Pons (tissue), 1 donor: ENCODE measurements at regions not wholly inside any gene's neighbourhood (a gene's known extent, or its start where the extent isn't known, plus 50 kb on each side); places are given as distances from the start of the nearest gene placed in this dataset.
A peak's percentile ranks its signal among the peaks of the same experiment; 100 is the strongest.
"Not testable (repeated sequence)": the region's sequence is repeated elsewhere in the genome, so short reads cannot be mapped to it uniquely, and the experiment has no call there.

Experiments used
- DNase-seq: peaks from one replicate; pipeline ENCODE4 v3.0.0-alpha.2; 2016; ENCODE audit warnings: low spot score

DNA sequence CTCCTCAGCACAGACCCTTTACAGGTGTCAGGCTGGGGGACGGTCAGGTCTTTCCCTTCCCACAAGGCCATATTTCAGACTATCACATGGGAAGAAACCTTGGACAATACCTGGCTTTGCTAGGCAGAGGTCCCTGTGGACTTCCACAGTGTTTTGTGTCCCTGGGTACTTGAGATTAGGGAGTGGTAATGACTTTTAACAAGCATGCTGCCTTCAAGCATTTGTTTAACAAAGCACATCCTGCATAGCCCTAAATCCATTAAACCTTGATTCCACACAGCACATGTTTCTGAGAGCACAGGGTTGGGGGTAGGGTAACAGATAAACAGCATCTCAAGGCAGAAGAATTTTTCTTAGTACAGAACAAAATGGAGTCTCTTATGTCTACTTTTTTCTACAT is 451.2 kb downstream of the PLOD2 start:
- DNase-seq: not testable (repeated sequence)

DNA sequence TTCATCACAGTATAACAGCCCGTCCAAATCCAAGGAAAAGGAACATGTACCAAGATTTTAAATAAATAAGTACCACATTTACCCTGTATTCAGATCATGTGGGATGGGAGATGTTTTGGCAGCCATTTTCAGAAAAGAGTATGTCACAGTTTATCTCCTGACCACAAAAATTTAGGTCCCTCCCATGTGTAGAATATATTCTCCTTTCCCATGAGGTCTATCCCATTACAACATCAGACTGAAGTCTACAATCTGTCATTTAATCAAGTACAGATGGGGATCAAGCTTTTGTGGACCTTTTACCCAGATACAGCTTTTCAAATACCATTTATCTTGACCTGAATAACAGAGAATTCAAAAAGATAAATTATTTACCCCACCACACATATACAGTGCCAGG is 444.5 kb downstream of the PLOD2 start:
- no peak for DNase-seq

GRCh38 chr3:145719114-145719513 is 441.9 kb downstream of the PLOD2 start:
- DNase-seq: no peak

DNA sequence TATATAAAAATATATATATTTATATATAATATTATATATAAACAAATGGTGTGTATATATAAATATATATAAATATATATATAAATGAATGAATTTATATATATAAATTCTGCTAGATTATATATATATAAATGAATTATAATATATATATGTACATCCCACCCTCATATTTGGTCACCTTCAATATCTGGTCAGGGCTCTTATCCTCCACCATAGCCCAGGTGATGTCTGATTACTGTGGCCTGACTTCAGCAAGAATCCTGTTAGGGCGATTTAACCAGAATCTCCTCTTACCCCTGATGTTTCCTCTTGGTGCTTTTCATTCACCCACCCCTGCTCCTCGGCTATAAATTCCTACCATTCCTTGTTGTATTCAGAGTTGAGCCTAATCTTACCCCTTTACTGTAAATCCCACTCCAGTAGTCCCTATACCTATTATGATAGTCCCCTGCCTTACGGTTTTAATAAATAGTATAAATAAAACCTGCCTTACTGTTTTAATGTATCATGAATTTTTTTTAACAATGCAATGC is 439.6 kb downstream of the PLOD2 start:
- DNase-seq: no peak

GRCh38 chr3:145721815-145722214 is 439.2 kb downstream of the PLOD2 start:
- DNase-seq: no peak

- DNase-seq: peak; percentile 13
Observed at GRCh38 chr3:145727476-145727875, 433.5 kb downstream of the PLOD2 start.

GRCh38 chr3:145735631-145736030 is 425.4 kb downstream of the PLOD2 start:
- no peak for DNase-seq

DNA sequence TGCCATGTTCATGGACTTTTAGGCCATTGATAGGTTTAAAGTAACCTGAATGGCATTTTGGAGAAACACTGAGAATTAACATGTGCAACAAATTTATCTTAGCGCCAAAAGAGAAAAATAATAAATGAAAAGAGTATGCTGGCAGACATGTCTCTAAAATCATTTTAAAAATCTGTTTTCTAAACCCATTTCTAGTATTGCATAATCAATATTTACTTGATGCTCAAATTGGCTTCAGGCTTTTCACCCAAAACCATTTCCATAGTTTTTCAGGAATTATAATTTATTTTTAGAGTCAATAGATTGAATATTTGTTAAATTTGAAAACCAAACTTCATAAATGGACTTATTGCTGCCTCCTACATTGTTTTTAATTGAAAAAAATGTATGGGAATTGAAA is 423.0 kb downstream of the PLOD2 start:
- DNase-seq: no peak

- DNase-seq: no peak
Observed at GRCh38 chr3:145739926-145740325, 421.1 kb downstream of the PLOD2 start.

- no peak for DNase-seq
Observed at GRCh38 chr3:145750657-145751056, 410.3 kb downstream of the PLOD2 start.

DNA sequence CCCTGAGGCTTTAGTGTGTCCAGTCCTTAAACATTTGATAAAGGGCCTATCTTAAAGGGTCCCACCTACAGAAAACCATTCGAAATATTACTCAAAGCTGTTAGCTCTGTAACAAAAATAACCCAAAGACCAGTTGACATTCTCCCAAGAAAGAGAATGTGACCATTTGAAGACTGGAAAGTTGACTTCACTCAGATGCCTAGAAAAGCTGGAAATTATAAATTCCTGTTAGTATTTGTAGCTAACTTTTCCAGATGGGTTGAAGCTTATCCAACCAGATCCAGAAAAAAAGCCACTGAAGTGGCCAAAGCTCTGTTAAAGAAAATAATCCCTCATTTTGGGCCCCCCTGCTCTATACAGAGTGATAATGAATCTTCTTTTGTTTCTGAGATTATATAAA is 408.4 kb downstream of the PLOD2 start:
- no peak for DNase-seq

DNA sequence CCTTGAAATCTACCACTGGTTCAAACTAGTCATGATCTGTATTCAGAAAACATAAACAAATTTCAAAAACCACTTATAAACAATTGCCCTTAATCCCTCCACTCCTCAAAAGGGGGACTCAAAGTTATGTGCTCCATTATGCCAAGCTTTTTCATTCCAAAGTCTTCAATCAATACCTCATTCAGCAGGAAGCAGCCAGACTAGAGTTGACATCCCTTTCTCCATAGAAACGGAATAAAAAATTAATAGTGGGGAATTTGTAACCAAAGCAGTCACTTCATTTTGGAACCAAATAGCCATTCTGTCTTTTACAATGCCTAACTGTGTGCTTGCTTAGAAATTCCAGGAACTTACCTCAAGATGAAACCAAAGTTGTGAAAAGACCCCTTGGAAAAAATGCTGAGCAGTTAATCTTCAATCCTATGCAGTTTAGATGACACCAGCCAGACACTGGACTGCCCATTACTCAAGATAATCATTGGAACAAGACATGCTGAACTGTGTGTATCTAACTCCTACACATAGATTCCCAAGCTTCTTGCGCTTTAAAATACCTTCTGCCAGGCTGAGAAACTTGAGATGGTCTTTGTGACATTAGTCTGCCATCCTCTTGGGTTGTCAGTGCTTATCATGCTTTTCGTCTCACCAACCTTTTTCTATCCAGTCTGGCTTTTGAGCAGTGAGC is 406.2 kb downstream of the PLOD2 start:
- no peak for DNase-seq

DNA sequence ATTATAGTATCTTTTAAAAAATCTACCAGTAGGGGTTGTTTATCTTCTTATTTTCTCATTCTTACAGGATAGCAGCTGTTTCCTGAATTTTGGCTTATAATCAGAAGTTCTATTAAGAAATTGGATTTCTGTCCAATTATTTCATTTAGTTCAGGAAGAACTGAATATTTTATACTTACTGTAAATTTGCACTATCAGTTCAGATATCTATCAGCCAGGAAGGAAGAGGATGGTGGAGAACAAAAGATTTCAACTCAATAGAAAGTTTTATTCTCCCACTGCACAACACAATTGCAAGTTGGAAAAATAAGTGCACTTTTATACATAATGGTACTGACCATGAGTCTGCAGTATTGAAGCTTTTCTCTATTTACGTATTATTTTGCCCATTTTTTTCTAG is 400.9 kb downstream of the PLOD2 start:
- no peak for DNase-seq

DNA sequence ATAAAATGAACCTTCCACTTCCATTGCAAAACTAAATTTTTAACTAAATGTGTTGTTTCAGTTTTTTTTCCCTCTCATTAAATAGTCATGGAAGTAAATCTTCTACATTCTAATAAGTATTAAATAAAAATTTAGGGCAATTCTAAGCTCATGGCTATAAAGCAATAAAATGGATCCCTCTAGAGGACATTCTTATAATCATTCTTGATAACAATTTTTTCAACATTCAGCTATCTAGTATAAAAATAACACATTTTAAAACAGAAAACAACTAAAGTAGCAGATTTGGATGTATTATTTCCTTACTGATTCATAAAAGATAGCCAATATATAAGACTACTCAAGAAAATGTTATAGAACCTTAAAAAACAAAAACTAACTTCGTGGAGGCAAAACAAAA is 393.1 kb downstream of the PLOD2 start:
- DNase-seq: no peak

DNA sequence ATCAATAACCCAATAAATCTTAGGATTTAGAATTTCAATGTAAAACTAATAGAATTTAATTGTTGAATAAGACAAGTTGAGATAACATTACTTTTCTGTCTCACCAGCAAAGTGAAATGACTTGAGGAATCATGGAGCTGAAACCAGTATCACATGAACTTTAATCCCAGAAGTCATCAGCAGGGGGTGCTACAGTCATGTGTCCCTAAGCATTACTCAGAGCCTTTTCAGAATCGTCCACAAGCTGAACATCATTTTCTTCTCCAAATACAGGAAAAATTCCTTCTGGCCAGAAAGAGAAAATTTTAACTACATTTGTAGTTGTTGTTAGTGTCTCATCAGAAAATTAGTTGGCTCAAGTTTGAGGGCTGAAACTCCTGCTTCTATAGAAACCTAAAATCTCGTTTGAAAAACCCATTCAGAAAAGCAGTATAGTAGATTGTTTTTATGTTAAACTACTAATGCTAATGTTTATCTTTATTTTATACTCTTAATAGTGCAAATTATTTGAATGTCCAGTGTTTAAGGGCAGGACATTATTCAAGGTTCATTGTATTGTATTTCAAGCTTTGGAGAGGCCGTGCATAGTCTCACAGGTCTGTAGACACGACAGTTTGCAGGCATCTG is 384.1 kb downstream of the PLOD2 start:
- peak; percentile 69 for DNase-seq

GRCh38 chr3:145780301-145780700 is 380.7 kb downstream of the PLOD2 start:
- no peak for DNase-seq

- no peak for DNase-seq
Observed at GRCh38 chr3:145785668-145786067, 375.3 kb downstream of the PLOD2 start.

DNA sequence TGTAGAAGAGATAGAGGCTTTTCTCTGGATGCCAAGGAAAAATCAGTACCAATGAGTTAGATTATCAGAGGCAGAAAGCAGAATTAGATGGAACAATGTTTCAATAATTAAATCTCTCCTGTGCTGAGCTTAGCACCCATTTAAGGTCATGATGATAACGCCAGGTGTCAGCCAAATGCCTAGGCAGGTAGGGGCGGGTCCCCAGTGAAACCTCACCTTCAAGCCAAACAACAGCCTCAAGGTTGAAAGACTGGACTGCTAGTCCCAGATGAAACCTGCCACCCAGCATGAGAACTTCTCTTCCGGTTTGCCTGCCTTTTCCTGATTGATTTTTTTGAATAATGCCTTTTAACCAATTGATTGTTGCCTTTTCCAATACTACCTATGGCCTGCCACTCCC is 363.0 kb downstream of the PLOD2 start:
- no peak for DNase-seq

DNA sequence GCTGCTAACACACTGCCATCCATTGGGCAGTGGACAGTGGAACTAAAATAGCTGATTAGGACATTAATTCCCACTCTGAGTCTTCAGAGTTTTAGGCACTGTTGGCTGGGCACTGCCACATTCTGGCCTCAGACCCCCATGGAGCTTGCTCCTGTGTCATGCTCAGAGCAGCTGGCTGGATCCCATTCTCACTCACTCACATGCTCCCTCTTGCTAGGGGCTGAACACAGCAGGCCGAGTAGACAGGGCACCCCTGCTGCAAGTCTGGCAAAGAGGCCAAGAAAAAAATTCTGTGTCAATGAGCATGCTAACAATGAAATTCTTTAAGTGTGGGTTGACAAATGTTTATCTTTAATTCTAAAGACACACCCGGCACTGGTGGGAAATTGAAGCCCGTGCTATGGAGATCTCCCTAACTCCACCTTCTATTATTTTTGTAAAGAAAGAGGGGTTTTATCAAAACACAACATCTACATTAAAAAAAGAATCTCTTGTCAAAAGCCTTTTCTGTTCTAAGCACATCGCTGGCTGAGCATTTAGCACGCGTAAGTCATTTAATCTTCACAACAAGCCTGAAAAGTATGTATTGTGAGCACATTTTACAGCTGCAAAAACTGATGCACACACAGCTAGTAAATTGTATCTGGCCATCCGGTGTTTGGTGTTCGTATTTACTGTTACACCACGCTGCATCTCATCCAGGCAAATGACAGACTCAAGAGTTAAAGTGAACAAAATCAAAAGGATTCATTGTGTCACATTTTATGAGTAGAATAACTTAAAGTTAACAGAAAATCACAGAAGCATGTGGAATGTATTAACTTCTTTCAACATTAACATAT is 362.1 kb downstream of the PLOD2 start:
- peak; percentile 5 for DNase-seq

- DNase-seq: no peak
Observed at GRCh38 chr3:145801696-145802095, 359.3 kb downstream of the PLOD2 start.

- DNase-seq: peak; percentile 15
Observed at GRCh38 chr3:145807990-145808389, 353.0 kb downstream of the PLOD2 start.

DNA sequence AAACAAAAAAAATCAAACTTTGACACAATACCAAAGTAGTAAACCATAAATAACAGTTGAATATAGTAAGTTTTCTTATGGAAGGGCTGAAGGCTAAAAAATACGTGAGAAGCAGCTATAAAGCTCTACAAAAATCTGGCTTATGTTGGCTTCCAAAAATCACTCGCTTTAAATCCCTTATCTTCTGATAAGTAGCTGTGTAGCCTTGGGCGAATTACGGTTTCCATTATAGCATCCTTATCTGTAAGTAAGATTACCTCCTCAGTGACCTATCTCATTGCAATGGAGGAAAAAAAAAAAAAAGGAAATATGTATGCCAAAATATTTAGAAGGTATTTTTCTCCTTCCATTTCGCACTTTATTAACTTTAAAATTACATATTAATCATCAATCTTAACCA is 348.6 kb downstream of the PLOD2 start:
- DNase-seq: no peak
